SU-DHL-6 (cell line): ENCODE measurements at regions not wholly inside any gene's neighbourhood (a gene's known extent, or its start where the extent isn't known, plus 50 kb on each side); places are given as distances from the start of the nearest gene placed in this dataset.

Source experiments
- H2AFZ ChIP-seq: fragments of 200-600 bp; sonication (generic); 2 replicates; pipeline ENCODE4 v1.6.1; 2014; ENCODE audit warnings: low read depth, mild to moderate bottlenecking, moderate library complexity, mixed read lengths, antibody characterized with exemption, low read length; ENCODE audit not compliant: severe bottlenecking
- H3F3A ChIP-seq: fragments of 200-600 bp; shearing (Covaris generic); 2 replicates; pipeline ENCODE4 v1.6.0; 2016; ENCODE audit warnings: antibody characterized with exemption, mild to moderate bottlenecking; ENCODE audit not compliant: insufficient read depth
- H3K27ac ChIP-seq: fragments of 200-600 bp; sonication (generic); 2 replicates; pipeline ENCODE4 v1.5.1; 2016; ENCODE audit warnings: low read depth, mild to moderate bottlenecking, low read length, moderate library complexity, mixed read lengths
- H3K27me3 ChIP-seq: fragments of 200-600 bp; sonication (generic), shearing (Covaris generic); 2 replicates; pipeline ENCODE4 v1.6.0; 2014; ENCODE audit warnings: mild to moderate bottlenecking, low read length
- H3K36me3 ChIP-seq: fragments of 200-600 bp; sonication (generic); 2 replicates; pipeline ENCODE4 v1.6.1; 2014; ENCODE audit warnings: mild to moderate bottlenecking, low read length, mixed read lengths
- H3K4me2 ChIP-seq: fragments of 300-600, 200-600 bp; shearing (Covaris generic), sonication (generic); 2 replicates; pipeline ENCODE4 v1.6.0; 2014; ENCODE audit warnings: low read length, low read depth, mild to moderate bottlenecking; ENCODE audit not compliant: poor library complexity, severe bottlenecking
- H3K4me3 ChIP-seq: fragments of 200-600 bp; sonication (generic); 2 replicates; pipeline ENCODE4 v1.5.1; 2014; ENCODE audit warnings: antibody characterized with exemption, low read length, mild to moderate bottlenecking, mixed read lengths; ENCODE audit not compliant: insufficient read depth, poor library complexity, severe bottlenecking
- H3K79me2 ChIP-seq: fragments of 200-600 bp; sonication (generic); 2 replicates; pipeline ENCODE4 v1.6.1; 2014; ENCODE audit warnings: mild to moderate bottlenecking, low read length, moderate library complexity; ENCODE audit not compliant: insufficient read depth
- H3K9ac ChIP-seq: fragments of 200-600 bp; sonication (generic); 2 replicates; pipeline ENCODE4 v1.7.0; 2014; ENCODE audit warnings: mild to moderate bottlenecking, low read length
- H3K9me2 ChIP-seq: fragments of 200-600 bp; sonication (generic); replicated peaks from 2 replicates; pipeline ENCODE4 v1.6.1; 2014; ENCODE audit warnings: low read length; ENCODE audit not compliant: insufficient read depth
- H3K9me3 ChIP-seq: fragments of 200-600 bp; sonication (generic); 2 replicates; pipeline ENCODE4 v1.6.1; 2014; ENCODE audit warnings: low read length, mixed read lengths; ENCODE audit not compliant: insufficient read depth
- H4K20me1 ChIP-seq: fragments of 200-600 bp; sonication (generic); 2 replicates; pipeline ENCODE4 v1.6.1; 2014; ENCODE audit warnings: low read depth, mild to moderate bottlenecking, antibody characterized with exemption, low read length, moderate library complexity, mixed read lengths
- EZH2phosphoT487 ChIP-seq: fragments of 200-600 bp; sonication (generic), shearing (Covaris generic); conservative IDR thresholded peaks from 2 replicates; pipeline ENCODE4 v1.6.1; 2018; ENCODE audit warnings: mild to moderate bottlenecking, antibody characterized with exemption, low read length, moderate library complexity, mixed read lengths
- TF ChIP-seq, protein P1 (sequence below): fragments of 200-600 bp; sonication (generic); IDR thresholded peaks from one replicate; pipeline ENCODE4 v1.5.1; 2017; ENCODE audit warnings: antibody characterized with exemption, mild to moderate bottlenecking, low read length, moderate library complexity; ENCODE audit not compliant: insufficient read depth, poor library complexity, severe bottlenecking

DNA sequence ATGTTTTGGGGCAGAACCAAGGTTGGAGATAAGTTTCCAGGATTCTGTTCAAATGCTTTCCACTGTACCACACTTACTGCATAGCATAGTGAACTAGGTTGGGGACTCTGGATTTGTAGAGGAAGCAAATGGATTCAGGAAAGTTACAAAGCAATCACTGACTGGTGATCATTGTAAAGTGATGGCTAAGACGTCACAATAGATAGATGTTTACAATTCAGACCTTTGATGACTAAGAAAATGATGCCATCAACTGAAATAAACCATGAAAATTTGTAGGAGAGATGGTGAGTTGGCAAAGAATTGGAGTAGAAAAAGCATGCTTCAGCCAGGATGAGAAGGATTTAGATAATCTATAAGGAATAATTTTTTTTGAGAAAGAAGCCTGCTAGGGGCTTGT is 178.0 kb downstream of the UBE2E3 start:
- Histone ChIP-seq H3K4me3 (no peak overlapping the region), H3K9me3 (peaks cover 11% of the 10 kb centered on the region; the same call in 1 of the 2 replicates), H2AFZ (no peak overlapping the region), H3K4me2 (no peak overlapping the region), H3K36me3 (peaks cover 3% of the 10 kb centered on the region; the same call in 1 of the 2 replicates), H3K27me3 (no peaks in the 10 kb centered on the region), H4K20me1 (no peaks in the 10 kb centered on the region), H3K9ac (no peak overlapping the region), H3F3A (no peaks in the 10 kb centered on the region), H3K27ac (no peak overlapping the region), H3K9me2 (no peaks in the 10 kb centered on the region), H3K79me2 (no peaks in the 10 kb centered on the region)
- no peak for TF ChIP-seq EZH2phosphoT487
- TF ChIP-seq, protein P1, sequence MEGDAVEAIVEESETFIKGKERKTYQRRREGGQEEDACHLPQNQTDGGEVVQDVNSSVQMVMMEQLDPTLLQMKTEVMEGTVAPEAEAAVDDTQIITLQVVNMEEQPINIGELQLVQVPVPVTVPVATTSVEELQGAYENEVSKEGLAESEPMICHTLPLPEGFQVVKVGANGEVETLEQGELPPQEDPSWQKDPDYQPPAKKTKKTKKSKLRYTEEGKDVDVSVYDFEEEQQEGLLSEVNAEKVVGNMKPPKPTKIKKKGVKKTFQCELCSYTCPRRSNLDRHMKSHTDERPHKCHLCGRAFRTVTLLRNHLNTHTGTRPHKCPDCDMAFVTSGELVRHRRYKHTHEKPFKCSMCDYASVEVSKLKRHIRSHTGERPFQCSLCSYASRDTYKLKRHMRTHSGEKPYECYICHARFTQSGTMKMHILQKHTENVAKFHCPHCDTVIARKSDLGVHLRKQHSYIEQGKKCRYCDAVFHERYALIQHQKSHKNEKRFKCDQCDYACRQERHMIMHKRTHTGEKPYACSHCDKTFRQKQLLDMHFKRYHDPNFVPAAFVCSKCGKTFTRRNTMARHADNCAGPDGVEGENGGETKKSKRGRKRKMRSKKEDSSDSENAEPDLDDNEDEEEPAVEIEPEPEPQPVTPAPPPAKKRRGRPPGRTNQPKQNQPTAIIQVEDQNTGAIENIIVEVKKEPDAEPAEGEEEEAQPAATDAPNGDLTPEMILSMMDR: no peak

DNA sequence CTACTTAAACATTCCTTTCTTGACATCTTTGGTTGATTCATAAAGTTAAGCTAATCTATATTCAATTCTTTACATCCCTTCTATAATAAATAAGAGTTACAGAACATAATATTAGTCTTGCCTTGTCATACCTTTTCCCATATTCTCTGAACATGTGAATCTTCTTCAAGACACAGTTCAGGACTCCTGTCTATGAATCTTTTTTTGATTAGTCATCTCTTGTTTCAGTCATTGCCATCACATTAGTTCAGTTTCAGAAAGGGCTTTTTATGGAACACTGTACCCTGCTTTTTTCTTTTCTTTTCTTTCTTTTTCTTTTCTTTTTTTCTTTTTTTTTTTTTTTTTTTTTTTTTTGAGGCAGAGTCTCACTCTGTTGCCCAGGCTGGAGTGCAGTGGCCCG is 181.2 kb downstream of the UBE2E3 start:
- TF ChIP-seq, protein P1: no peak
- no peak for TF ChIP-seq EZH2phosphoT487
- H2AFZ ChIP-seq: no peak overlapping the region
- H3K9me3 ChIP-seq: no peaks in the 10 kb centered on the region
- H3K9ac ChIP-seq: no peak overlapping the region
- no peak overlapping the region for H3K4me2 ChIP-seq
- H3K9me2 ChIP-seq: no peaks in the 10 kb centered on the region
- H3K36me3 ChIP-seq: no peaks in the 10 kb centered on the region
- no peak overlapping the region for H3K27ac ChIP-seq
- H3F3A ChIP-seq: no peaks in the 10 kb centered on the region
- no peaks in the 10 kb centered on the region for H4K20me1 ChIP-seq
- H3K4me3 ChIP-seq: no peak overlapping the region
- no peaks in the 10 kb centered on the region for H3K79me2 ChIP-seq
- no peaks in the 10 kb centered on the region for H3K27me3 ChIP-seq

DNA sequence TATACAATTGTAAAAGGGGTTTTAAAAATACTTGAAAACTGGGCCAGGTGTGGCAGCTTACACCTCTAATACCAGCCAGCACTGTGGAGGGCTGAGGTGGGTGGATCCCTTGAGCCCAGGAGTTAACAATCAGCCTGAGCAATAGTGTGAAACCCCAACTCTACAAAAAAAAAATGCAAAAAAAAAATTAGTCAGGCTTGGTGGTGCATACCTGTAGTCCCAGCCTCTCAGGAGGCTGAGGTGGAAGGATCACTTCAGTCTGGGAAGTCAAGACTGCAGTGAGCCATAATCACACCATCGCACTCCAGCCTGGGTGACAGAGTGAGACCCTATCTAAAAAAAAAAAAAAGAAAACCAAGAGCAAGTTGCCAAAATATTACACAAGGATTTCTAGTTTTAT is 182.7 kb downstream of the UBE2E3 start:
- H3K36me3 ChIP-seq: no peaks in the 10 kb centered on the region
- H3F3A ChIP-seq: no peaks in the 10 kb centered on the region
- H3K9ac ChIP-seq: no peak overlapping the region
- no peak overlapping the region for H3K4me2 ChIP-seq
- H3K79me2 ChIP-seq: no peaks in the 10 kb centered on the region
- no peak overlapping the region for H3K27ac ChIP-seq
- no peak overlapping the region for H2AFZ ChIP-seq
- H4K20me1 ChIP-seq: no peaks in the 10 kb centered on the region
- no peaks in the 10 kb centered on the region for H3K9me3 ChIP-seq
- TF ChIP-seq, protein P1: no peak
- no peak for TF ChIP-seq EZH2phosphoT487
- no peak overlapping the region for H3K4me3 ChIP-seq
- no peaks in the 10 kb centered on the region for H3K27me3 ChIP-seq
- no peaks in the 10 kb centered on the region for H3K9me2 ChIP-seq

DNA sequence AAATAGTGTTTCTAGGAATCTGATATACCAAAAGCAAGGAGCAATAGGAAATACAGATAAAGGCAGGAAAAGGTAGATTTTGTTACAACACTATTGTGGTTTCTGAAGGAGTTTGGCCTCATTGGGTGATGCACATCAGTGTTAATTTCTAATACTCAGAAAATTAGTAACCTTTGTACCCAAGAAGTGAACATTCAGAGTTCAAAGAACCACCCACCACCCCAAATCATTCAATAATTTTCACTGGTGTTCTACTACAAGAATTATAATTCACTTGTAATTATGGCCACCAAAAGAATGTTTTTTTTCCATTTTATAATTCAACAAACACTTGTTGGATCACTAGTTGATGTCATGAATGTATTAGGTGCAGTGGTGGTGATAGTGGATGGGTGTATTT is 183.3 kb downstream of the UBE2E3 start:
- Histone ChIP-seq H3K9me2 (no peaks in the 10 kb centered on the region), H3K9me3 (no peaks in the 10 kb centered on the region), H3K27me3 (no peaks in the 10 kb centered on the region), H3K9ac (no peak overlapping the region), H3K79me2 (no peaks in the 10 kb centered on the region), H3K36me3 (no peaks in the 10 kb centered on the region), H3K27ac (no peak overlapping the region), H3K4me3 (no peak overlapping the region), H3K4me2 (no peak overlapping the region), H4K20me1 (no peaks in the 10 kb centered on the region), H2AFZ (no peak overlapping the region), H3F3A (no peaks in the 10 kb centered on the region)
- TF ChIP-seq EZH2phosphoT487: no peak
- TF ChIP-seq, protein P1: no peak
